Spleen (tissue), 7 donors: ENCODE measurements at regions not wholly inside any gene's neighbourhood (a gene's known extent, or its start where the extent isn't known, plus 50 kb on each side); places are given as distances from the start of the nearest gene placed in this dataset.

Source experiments
- CTCF ChIP-seq, 11 experiments: fragments of 200-600 bp in 7 of 11; fragments of 450-650 bp in 4 of 11; sonication (generic) in 4 of 11; IDR thresholded peaks in 8 of 11; conservative IDR thresholded peaks in 3 of 11; 1 replicate in 7 of 11; 2 replicates in 4 of 11; pipeline versions ENCODE4 v1.4.0 to v1.8.0; 2016 to 2021; ENCODE audit warnings: antibody characterized with exemption in 11 of 11, inconsistent platforms in 4 of 11, mild to moderate bottlenecking in 1 of 11
- POLR2A ChIP-seq, 3 donors: fragments of 450-650 bp; IDR thresholded peaks; one replicate each; pipeline ENCODE4 v1.5.1; 2017; ENCODE audit warnings: antibody characterized with exemption in 3 of 3, mild to moderate bottlenecking in 1 of 3
- POLR2AphosphoS5 ChIP-seq, 3 donors: sonication (generic); formaldehyde crosslinking; IDR thresholded peaks; one replicate each; pipeline ENCODE4 v1.5.1; 2017; ENCODE audit warnings: antibody characterized with exemption in 3 of 3
- donor health status: DM: no; HTN: no; CAD: no; lungs with moderate emphysema.
- donor health status: DM: no; HTN: no; CAD: no.
- donor health status: DM: no; HTN: no; CAD: no.

DNA sequence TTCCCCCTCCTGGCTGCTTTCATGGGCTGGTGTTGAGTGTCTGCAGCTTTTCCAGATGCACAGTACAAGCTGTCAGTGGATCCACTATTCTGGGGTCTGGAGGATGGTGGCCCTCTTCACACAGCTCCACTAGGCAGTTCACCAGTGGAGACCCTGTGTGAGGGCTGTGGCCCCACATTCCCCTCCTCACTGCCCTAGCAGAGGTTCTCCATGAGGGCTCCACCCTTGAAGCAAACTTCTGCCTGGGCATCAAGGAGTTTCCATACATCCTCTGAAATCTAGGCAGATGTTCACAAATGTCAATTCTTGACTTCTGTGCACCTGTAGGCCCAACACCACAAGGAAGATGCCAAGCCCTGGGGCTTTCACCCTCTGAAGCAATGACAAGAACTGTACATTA lies 1386.2 kb upstream of the ACVR2A start:
- no peak for TF ChIP-seq CTCF (IDR thresholded peaks at IDR 0.05 in 8 of 11, conservative IDR thresholded peaks at IDR 0.05 in 3 of 11)
- no peak for TF ChIP-seq POLR2A (IDR thresholded peaks at IDR 0.05)
- TF ChIP-seq POLR2AphosphoS5 (IDR thresholded peaks at IDR 0.05), result no peak
